Heart right ventricle (tissue), 16 donors: ENCODE measurements at regions not wholly inside any gene's neighbourhood (a gene's known extent, or its start where the extent isn't known, plus 50 kb on each side); places are given as distances from the start of the nearest gene placed in this dataset.

Source experiments
- ATAC-seq, 8 donors: fragments of 200-7000 bp; cut with Tn5 transposase; one replicate each; pipeline ENCODE4 v1.9.1; 2020; ENCODE audit warnings: mild to moderate bottlenecking in 8 of 8, moderate library complexity in 8 of 8, moderate number of reproducible peaks in 1 of 8
- DNase-seq, 2 donors: peaks; one replicate each; pipeline ENCODE4 v3.0.0-alpha.2; 2020
- H3K27ac ChIP-seq, 10 donors: fragments of 200-600 bp; sonication (generic) in 2 of 10; one replicate each; pipeline versions ENCODE4 v1.5.0 to v1.8.0; 2020 to 2022; ENCODE audit warnings: mild to moderate bottlenecking in 3 of 10
- H3K27me3 ChIP-seq, 7 donors: fragments of 200-600 bp; one replicate each; pipeline ENCODE4 v1.8.0; 2021 to 2022; ENCODE audit warnings: mild to moderate bottlenecking in 2 of 7
- H3K36me3 ChIP-seq, 9 donors: fragments of 200-600 bp; sonication (generic) in 1 of 9; one replicate each; pipeline versions ENCODE4 v1.5.0 to v1.8.0; 2020 to 2022; ENCODE audit warnings: mild to moderate bottlenecking in 2 of 9
- H3K4me1 ChIP-seq, 9 donors: fragments of 200-600 bp; sonication (generic) in 1 of 9; one replicate each; pipeline versions ENCODE4 v1.5.0 to v1.8.0; 2020 to 2022; ENCODE audit warnings: mild to moderate bottlenecking in 4 of 9
- H3K4me3 ChIP-seq, 10 donors: fragments of 200-600 bp; sonication (generic) in 2 of 10; one replicate each; pipeline versions ENCODE4 v1.5.0 to v1.8.0; 2020 to 2022; ENCODE audit warnings: mild to moderate bottlenecking in 7 of 10, moderate library complexity in 2 of 10
- H3K9me3 ChIP-seq, 11 donors: fragments of 200-600 bp in 10 of 11; sonication (generic) in 2 of 11; one replicate each; pipeline versions ENCODE4 v1.5.0 to v1.8.0; 2013 to 2022; ENCODE audit warnings: mild to moderate bottlenecking in 2 of 11, control low read depth in 1 of 11, moderate library complexity in 1 of 11
- CTCF ChIP-seq, 9 donors: fragments of 200-600 bp; sonication (generic) in 2 of 9; IDR thresholded peaks; one replicate each; pipeline versions ENCODE4 v1.5.0 to v1.8.0; 2021 to 2022; ENCODE audit warnings: antibody characterized with exemption in 9 of 9, mild to moderate bottlenecking in 5 of 9, moderate library complexity in 1 of 9
- WGBS, 2 donors: extraction: QIAGEN DNeasy Blood & Tissue Kit; methylation state at CpG; one replicate each; pipeline ENCODE4 v1.1.7; 2013; ENCODE audit warnings: inconsistent platforms in 1 of 2; 5-methylcytosine and 5-hydroxymethylcytosine counted together
- intact Hi-C, 10 donors: fragments of 100-400 bp; cut with DNase I; formaldehyde crosslinking; loops; one replicate each; pipeline versions ENCODE4 v1.11.1 to v1.14.2; 2022
- donor health status: Arrhythmogenic right ventricular cardiomyopathy.
- donor health status: ischemic (EF 13 %, LVEDD 7.1; RV severe dilation, severe dysfunction).
- donor health status: healthy with polysubstance abuse.
- donor health status: DM: no; HTN: yes; CAD: no.
- donor health status: DM: no; HTN: no; CAD: no.
- donor health status: ischemic (EF 25% LVEDD 6.9; RV normal size, moderate dysfunction).
- donor health status: ischemic (EF 25% LVEDD 5.7; RV mildly dilated, moderate dysfunction).
- donor health status: healthy.
- donor health status: DM: yes; HTN: yes; CAD: no.
- donor health status: Ischemic cardiomyopathy.
- donor health status: ischemic (EF 35%, LVEDD 5.7; RV mildly dilated, moderate dysfunction).
- donor health status: nonischemic (EF 11% LVEDD 7.7; RV severe dilation, severe dysfunction).
- donor health status: DM: yes; HTN: yes; CAD: no.
- donor health status: PGD.
- donor health status: ischemic (EF 29% LVEDD 5.4; RV normal size, mild dysfunction).
- donor health status: nonischemic (EF 23%, LVEDD 6.1; RV moderate dilation, normal function).

GRCh38 chr2:228802181-228803071 lies 468.7 kb downstream of the PID1 start:
- 81 to 84% methylated on average over 5 of the region's 5 CpGs for WGBS, 2 donors

GRCh38 chr2:228801451-228801850 lies 469.6 kb downstream of the PID1 start:
- H3K4me3 ChIP-seq: no peak overlapping the region
- intact Hi-C loops: no loop called here
- no peak overlapping the region for H3K27ac ChIP-seq
- no peaks in the 10 kb centered on the region for H3K9me3 ChIP-seq
- no peaks in the 10 kb centered on the region for H3K27me3 ChIP-seq
- TF ChIP-seq CTCF (IDR thresholded peaks at IDR 0.05): no peak
- ATAC-seq: no peak
- 29 to 34% methylated on average over 2 of the region's 2 CpGs for WGBS, 2 donors
- DNase-seq: no peak
- no peaks in the 10 kb centered on the region for H3K36me3 ChIP-seq
- H3K4me1 ChIP-seq: peaks cover 0 to 4% (median 0%) of the 10 kb centered on the region in 9 donors

More at GRCh38 chr2:228802181-228803071, 468.7 kb downstream of the PID1 start:
- Histone ChIP-seq H3K27me3 (no peaks in the 10 kb centered on the region), H3K4me3 (no peak overlapping the region), H3K36me3 (no peaks in the 10 kb centered on the region), H3K27ac (no peak overlapping the region), H3K9me3 (no peaks in the 10 kb centered on the region), H3K4me1 (peaks cover 0 to 4% (median 0%) of the 10 kb centered on the region in 9 donors)
- TF ChIP-seq CTCF (IDR thresholded peaks at IDR 0.05): no peak
- intact Hi-C loops: no loop called here
- ATAC-seq (no peak), DNase-seq (no peak)

- Histone ChIP-seq H3K9me3 (no peaks in the 10 kb centered on the region), H3K27ac (no peak overlapping the region), H3K27me3 (no peaks in the 10 kb centered on the region), H3K4me3 (no peak overlapping the region), H3K36me3 (no peaks in the 10 kb centered on the region), H3K4me1 (peaks cover 0 to 4% (median 0%) of the 10 kb centered on the region in 9 donors)
- intact Hi-C loops: no loop called here
- 62 to 69% methylated on average over 4 of the region's 4 CpGs for WGBS, 2 donors
- TF ChIP-seq CTCF (IDR thresholded peaks at IDR 0.05): no peak
- ATAC-seq: no peak
- DNase-seq: no peak
These were observed 471.9 kb downstream of the PID1 start for GRCh38 chr2:228799208-228799588.

- intact Hi-C loops: no loop called here
- WGBS, 2 donors: 69% methylated on average over 11 of the region's 11 CpGs
These were observed 472.5 kb downstream of the PID1 start for GRCh38 chr2:228798458-228799207.

More at GRCh38 chr2:228798458-228799207, 472.5 kb downstream of the PID1 start:
- DNase-seq (no peak), ATAC-seq (no peak)
- Histone ChIP-seq H3K36me3 (no peaks in the 10 kb centered on the region), H3K4me1 (peaks cover 0 to 4% (median 0%) of the 10 kb centered on the region in 9 donors), H3K27me3 (no peaks in the 10 kb centered on the region), H3K4me3 (no peak overlapping the region), H3K9me3 (no peaks in the 10 kb centered on the region), H3K27ac (no peak overlapping the region)
- no peak for TF ChIP-seq CTCF (IDR thresholded peaks at IDR 0.05)
